Left colon (tissue), 2 donors: ENCODE measurements at regions not wholly inside any gene's neighbourhood (a gene's known extent, or its start where the extent isn't known, plus 50 kb on each side); places are given as distances from the start of the nearest gene placed in this dataset.

Experiments used
- ATAC-seq: fragments of 200-7000 bp; cut with Tn5 transposase; one replicate; pipeline ENCODE4 v1.9.1; 2020; ENCODE audit warnings: mild to moderate bottlenecking, moderate library complexity
- DNase-seq, 2 donors: peaks; one replicate each; pipeline ENCODE4 v3.0.0-alpha.2; 2020
- intact Hi-C, 2 donors: fragments of 100-400 bp; cut with DNase I in 1 of 2; cut with micrococcal nuclease in 1 of 2; formaldehyde crosslinking; loops; one replicate each; pipeline versions ENCODE4 v1.11.2 to v1.14.0; 2022; cut with DNase I, micrococcal nuclease
- donor health status: DM: no; HTN: no; CAD: no.
- donor health status: DM: yes; HTN: yes; CAD: no.

GRCh38 chr11:106467501-106467900 lies 390.0 kb downstream of the AASDHPPT start:
- ATAC-seq = no peak
- no peak for DNase-seq
- intact Hi-C loops = no loop called here

- DNase-seq = no peak
Observed at GRCh38 chr11:106468086-106468485, 390.6 kb downstream of the AASDHPPT start.

GRCh38 chr11:106468531-106468930 lies 391.1 kb downstream of the AASDHPPT start:
- intact Hi-C loops = no loop called here
- ATAC-seq (no peak), DNase-seq (no peak)

More at GRCh38 chr11:106468086-106468485, 390.6 kb downstream of the AASDHPPT start:
- ATAC-seq = no peak
- intact Hi-C loops = no loop called here

DNA sequence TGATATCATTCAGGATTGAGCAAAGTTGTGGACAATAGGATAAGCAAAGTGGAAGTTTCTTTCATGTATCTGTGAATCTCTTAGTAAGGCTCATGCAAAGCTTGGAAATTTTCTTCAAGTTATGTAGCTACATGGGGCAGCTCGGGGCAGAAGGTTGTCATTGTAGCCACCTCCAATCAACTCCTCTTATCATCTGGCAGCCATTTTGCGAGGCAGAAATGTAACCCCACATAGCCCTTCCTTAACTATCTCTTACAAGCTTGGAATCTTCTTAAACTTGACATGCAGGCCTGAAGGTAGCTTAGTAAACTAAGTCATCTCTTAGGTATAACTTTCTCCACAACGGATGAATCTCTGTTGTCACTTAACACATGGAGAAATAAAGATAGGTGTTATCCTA lies 392.8 kb downstream of the AASDHPPT start:
- ATAC-seq (no peak), DNase-seq (no peak)
- intact Hi-C loops = no loop called here

DNA sequence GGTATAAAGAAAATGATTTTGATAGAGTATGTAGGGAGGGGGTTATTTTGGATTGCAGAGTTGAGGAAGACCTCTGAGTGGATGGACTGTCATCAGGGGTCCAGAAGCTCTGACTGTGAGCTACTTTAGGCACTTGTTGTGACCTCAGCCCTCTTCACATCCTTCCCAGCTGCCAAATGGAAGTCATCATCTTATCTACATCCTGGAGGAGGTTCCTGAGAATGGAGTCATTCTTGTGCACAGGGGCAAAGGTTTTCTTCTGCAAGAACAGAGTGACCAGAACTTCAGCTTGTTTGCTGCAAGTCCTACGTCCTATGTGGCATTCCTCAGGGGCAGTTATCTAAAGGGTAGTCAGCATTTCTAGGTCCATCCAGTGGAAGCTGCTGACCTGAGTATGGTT lies 393.8 kb downstream of the AASDHPPT start:
- ATAC-seq (no peak), DNase-seq (no peak)
- intact Hi-C loops = no loop called here

DNA sequence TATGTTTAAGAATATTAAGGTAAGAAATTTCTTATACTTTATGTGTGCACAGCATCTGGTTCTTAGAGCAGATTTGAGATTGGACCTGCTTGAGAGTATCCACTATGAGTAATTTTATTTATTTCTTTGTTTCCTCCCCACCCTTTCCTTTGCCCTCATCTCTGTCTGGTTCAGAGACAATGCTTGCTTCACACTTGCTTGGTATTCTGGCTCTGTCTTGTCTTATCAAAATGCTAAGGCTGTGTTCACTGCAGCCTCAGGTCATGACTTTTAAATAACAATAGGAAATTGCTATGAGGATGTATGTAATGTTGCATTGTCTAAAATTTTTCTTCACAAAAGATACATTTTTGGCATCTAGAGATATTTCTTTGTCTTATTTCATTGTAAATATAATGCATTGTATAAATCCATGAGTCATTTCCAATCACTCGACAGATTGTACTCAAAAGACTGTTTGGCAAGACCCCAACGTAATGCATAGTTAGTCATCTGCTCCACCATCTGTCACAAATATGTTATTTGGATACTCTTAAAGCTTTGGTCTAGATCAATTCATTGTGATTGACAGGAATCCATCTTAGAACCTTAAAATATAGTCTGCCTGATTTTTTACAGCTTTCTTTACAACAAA lies 395.7 kb downstream of the AASDHPPT start:
- ATAC-seq (no peak), DNase-seq (no peak)
- intact Hi-C loops = no loop called here

DNA sequence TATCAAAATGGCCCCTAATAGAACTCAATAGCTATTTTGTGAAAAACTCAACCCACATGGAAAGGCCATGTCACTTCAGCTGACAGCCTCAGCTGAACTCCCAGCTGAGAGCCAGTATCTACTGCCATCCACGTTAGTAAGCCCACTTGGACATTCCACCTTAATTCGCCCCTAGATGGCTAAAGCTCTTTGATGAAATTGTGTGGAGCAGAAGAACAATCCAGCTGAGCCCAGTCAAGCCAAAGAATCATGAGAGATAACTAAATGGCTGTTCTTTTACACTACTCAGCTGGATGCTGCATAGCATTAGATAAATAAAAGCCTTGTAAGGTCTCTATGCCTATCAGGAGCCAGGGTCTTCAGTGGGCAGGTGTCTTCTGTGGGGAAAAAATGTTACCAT lies 396.8 kb downstream of the AASDHPPT start:
- ATAC-seq = no peak
- intact Hi-C loops = no loop called here
- no peak for DNase-seq

DNA sequence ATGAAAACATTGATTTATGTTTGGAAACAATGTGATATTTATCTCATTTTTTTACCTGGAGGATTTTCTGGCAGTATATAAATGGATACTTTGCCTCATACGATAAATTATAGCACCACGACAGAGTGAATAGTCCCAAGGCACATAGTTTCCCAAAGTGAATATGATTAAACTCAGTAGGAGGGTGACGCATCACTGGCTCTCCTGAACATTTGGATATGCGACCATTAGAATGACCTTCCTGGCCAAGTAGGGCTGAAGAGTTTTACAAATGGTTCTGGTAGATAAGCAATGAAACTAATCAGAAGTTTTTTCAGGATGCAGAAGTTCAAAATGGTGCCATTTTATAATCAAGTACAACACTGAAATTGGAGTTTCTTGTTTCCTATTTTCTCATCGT lies 397.7 kb downstream of the AASDHPPT start:
- ATAC-seq (no peak), DNase-seq (no peak)
- intact Hi-C loops = no loop called here

DNA sequence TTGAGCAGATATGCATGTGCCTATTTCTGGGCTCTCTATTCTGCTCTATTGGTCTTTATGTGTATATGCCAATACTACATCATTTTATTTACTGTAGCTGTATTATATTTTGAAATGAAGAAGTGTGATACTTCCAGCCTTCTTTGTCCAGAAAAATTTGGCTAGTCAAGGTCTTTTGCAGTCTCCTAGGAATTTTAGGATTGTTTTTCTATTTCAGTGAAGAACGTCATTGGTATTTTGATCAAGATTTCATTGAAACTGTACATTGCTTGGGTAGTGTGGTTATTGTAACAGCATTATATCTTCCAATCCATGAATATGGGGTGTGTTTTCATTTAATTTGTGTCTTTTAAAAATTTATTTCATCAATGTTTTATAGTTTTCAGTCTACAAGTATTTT lies 400.3 kb downstream of the AASDHPPT start:
- DNase-seq = no peak
- intact Hi-C loops = no loop called here
- ATAC-seq = no peak

GRCh38 chr11:106479646-106480045 lies 402.2 kb downstream of the AASDHPPT start:
- DNase-seq (no peak), ATAC-seq (no peak)
- intact Hi-C loops = no loop called here

DNA sequence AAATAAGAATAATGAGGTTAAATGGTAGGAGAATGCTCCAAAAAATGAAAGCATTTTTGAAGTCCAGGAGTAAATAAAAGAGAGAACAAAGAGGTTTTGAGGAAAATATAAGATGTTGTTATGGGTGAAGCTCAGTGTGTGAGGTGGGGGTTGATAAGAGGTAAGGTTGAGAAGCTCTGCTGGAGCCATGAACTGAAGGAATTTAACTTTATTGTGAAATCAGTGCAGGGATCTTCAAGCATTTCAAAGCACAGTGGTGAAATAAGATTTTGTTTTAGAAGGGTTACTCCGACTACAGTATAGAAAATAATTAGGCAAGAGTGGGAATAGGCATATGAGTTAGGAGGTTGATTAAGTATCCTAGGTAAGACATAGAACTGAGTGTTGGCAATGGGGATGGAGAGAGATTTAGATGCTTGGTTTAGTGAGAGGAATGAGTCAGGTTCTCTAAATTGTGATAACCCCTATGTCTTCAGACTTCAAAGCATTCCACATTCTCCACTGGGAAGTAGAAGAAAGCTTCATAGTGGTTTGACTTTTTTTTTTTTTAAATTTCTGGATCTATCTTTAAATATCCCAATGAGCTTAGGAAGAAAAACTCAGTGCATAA lies 403.2 kb downstream of the AASDHPPT start:
- ATAC-seq = no peak
- no peak for DNase-seq
- intact Hi-C loops = no loop called here

GRCh38 chr11:106482917-106483785 lies 405.7 kb downstream of the AASDHPPT start:
- intact Hi-C loops = no loop called here
- no peak for DNase-seq
- ATAC-seq = no peak

GRCh38 chr11:106491751-106492150 lies 414.3 kb downstream of the AASDHPPT start:
- intact Hi-C loops = no loop called here
- ATAC-seq (no peak), DNase-seq (no peak)

- ATAC-seq = no peak
- no peak for DNase-seq
- intact Hi-C loops = no loop called here
Observed at GRCh38 chr11:106493751-106494150, 416.3 kb downstream of the AASDHPPT start.

DNA sequence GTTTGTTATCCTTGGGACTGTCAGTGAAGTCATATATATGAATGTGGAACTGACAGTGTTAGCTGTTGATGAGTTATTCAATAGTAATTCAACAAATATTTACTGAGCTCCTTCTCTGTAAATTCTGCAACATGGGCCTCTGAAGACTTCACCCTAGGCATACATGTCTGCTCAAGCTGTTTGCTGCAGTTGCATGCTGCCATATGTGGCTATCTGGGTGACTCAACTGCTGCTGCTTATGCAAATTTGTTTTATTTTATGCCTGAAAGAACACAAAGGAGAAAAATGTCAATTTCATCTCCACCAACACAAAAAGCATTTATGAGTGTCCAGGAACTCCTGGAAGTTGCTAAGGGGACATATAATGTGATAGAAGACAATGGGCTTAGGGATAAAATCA lies 417.6 kb downstream of the AASDHPPT start:
- ATAC-seq = no peak
- intact Hi-C loops = no loop called here
- no peak for DNase-seq

DNA sequence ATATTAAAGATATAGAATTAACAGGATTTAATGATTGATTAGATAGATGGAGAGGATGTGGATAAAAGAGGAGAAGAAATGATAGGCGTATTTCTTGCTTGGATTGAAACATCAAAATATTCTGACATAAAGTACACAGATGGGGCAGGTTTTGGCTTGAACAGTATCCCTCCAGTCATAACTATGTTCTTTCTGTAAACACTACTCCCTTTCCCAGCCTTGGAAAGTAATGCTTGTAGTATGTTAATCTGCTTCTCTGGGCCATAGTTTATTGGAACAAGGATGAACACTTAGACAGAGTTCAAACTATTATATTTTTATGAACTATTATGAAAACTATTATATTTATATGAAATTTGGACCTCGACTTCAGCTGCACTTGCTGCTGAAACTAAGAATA lies 419.2 kb downstream of the AASDHPPT start:
- ATAC-seq = no peak
- intact Hi-C loops = no loop called here

DNA sequence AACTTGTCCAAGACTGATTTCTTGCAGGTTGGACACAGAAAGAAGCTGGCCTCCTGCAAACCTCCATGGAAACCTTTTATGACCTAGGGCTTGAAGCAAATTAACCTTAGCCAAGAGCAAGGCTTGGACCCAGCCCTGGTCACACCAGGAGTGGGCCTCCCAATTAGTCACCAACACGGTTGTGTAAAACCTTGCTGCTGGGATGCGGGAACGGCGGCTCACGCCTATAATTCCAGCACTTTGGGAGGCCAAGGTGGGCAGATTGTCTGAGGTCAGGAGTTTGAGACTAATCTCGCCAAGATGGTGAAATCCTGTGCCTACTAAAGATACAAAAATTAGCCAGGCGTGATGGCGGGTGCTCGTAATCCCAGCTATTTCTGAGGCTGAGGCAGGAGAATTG lies 419.9 kb downstream of the AASDHPPT start:
- DNase-seq (no peak), ATAC-seq (no peak)
- intact Hi-C loops = no loop called here

More for the DNA sequence above, 419.2 kb downstream of the AASDHPPT start:
- no peak for DNase-seq

DNA sequence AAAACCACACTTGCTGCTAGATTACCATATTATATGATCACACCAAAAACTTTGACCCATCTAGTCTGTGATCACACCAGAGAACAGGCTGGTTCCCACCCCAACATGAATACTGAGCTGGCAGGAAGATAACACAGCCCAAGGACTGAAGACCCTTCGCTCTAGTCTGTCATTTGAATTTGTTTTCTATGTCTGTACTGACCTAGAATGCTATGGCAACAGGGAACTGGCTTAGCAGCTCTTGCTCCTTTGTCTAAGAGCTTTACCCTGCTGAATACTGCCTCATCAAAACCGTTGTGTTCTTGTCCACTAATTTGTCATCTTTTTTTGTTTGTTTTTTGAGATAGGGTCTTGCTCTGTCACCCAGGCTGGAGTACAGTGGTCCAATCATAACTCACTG lies 420.4 kb downstream of the AASDHPPT start:
- DNase-seq = no peak
- intact Hi-C loops = no loop called here
- no peak for ATAC-seq

DNA sequence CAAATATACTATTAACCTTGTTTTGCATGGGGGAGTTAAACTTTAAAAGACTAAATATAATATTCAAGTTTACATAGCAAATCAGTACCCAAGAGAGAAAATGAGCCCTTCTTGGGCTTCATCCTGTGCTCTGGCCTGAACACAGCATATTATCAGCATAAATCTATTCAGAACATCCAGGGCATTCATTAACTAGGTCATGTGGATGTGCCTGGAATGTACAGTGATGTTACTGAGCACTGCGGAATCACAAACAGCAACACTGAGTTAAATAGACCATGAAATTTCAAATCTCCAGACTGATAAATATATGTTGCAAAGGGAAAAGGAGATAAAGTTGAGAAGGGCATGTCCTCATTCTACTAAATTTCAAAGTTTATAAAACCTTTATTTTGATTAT lies 426.4 kb downstream of the AASDHPPT start:
- DNase-seq (no peak), ATAC-seq (no peak)
- intact Hi-C loops = no loop called here

GRCh38 chr11:106507645-106508306 lies 430.3 kb downstream of the AASDHPPT start:
- ATAC-seq = no peak
- DNase-seq = no peak
- intact Hi-C loops = no loop called here
